ENCODE measurements at regions not wholly inside any gene's neighbourhood (a gene's known extent, or its start where the extent isn't known, plus 50 kb on each side); places are given as distances from the start of the nearest gene placed in this dataset.
"Not testable (repeated sequence)": the region's sequence is repeated elsewhere in the genome, so short reads cannot be mapped to it uniquely, and the experiment has no call there.

- ChIA-PET CTCF (interaction anchor here (0.8 to 1.5 kb wide), 4 partner anchors 14 to 534 kb away, joined by 3 to 6 read pairs (median 4); no protein-coding TSS in a partner anchor), POLR2A (interaction anchor here (1.3 kb wide), 1 partner anchor 14 kb away, joined by 3 read pairs; no protein-coding TSS in a partner anchor)
- DNase-seq (ENCODE audit: extremely low spot score), result no peak
- no peak for TF ChIP-seq CTCF (IDR thresholded peaks at IDR 0.05; ENCODE audit: control extremely low read depth, extremely low read depth, low read depth, missing control alignments)
Measured at GRCh38 chr14:53715193-53715721, 241.4 kb downstream of the BMP4 start.

- DNase-seq (ENCODE audit: extremely low spot score), result no peak
- ChIA-PET POLR2A (interaction anchor here (1.3 kb wide), 1 partner anchor 13 kb away, joined by 3 read pairs; no protein-coding TSS in a partner anchor), CTCF (interaction anchor here (0.8 to 1.5 kb wide), 4 partner anchors 13 to 534 kb away, joined by 3 to 6 read pairs (median 4); no protein-coding TSS in a partner anchor)
- no peak for TF ChIP-seq CTCF (IDR thresholded peaks at IDR 0.05; ENCODE audit: control extremely low read depth, extremely low read depth, low read depth, missing control alignments)
Measured at GRCh38 chr14:53714495-53715192, 242.0 kb downstream of the BMP4 start.

GRCh38 chr14:53712901-53713300 is 243.7 kb downstream of the BMP4 start:
- CTCF ChIA-PET, result interaction anchor here (1.5 kb wide), 1 partner anchor 18 kb away, joined by 3 read pairs; no protein-coding TSS in a partner anchor
- POLR2A ChIA-PET; DNase-seq (ENCODE audit: extremely low spot score): not testable (repeated sequence)

GRCh38 chr14:53711205-53711604 is 245.4 kb downstream of the BMP4 start:
- ChIA-PET POLR2A (no interaction called here), CTCF (interaction anchor here (1.4 kb wide), 1 partner anchor 12 kb away, joined by 3 read pairs; no protein-coding TSS in a partner anchor)
- DNase-seq (ENCODE audit: extremely low spot score), result no peak
- TF ChIP-seq CTCF (IDR thresholded peaks at IDR 0.05; ENCODE audit: control extremely low read depth, extremely low read depth, low read depth, missing control alignments), result no peak

- no peak for TF ChIP-seq CTCF (IDR thresholded peaks at IDR 0.05; ENCODE audit: control extremely low read depth, extremely low read depth, low read depth, missing control alignments)
- no peak for DNase-seq (ENCODE audit: extremely low spot score)
- ChIA-PET CTCF (interaction anchor here (1.4 kb wide), 1 partner anchor 13 kb away, joined by 3 read pairs; no protein-coding TSS in a partner anchor), POLR2A (no interaction called here)
Measured at GRCh38 chr14:53710615-53711014, 246.0 kb downstream of the BMP4 start.

GRCh38 chr14:53709381-53709780 is 247.2 kb downstream of the BMP4 start:
- DNase-seq (ENCODE audit: extremely low spot score), result no peak
- ChIA-PET POLR2A (no interaction called here), CTCF (interaction anchor here (0.6 to 1.5 kb wide), 3 partner anchors 12 to 248 kb away, joined by 4 read pairs; partner anchors contain the start of gene BMP4)
- TF ChIP-seq CTCF (IDR thresholded peaks at IDR 0.05; ENCODE audit: control extremely low read depth, extremely low read depth, low read depth, missing control alignments), result no peak

GRCh38 chr14:53703457-53703856 is 253.2 kb downstream of the BMP4 start:
- no peak for TF ChIP-seq CTCF (IDR thresholded peaks at IDR 0.05; ENCODE audit: control extremely low read depth, extremely low read depth, low read depth, missing control alignments)
- DNase-seq (ENCODE audit: extremely low spot score), result no peak
- POLR2A ChIA-PET, result no interaction called here
- CTCF ChIA-PET, result interaction anchor here (1.1 to 1.8 kb wide), 3 partner anchors 11 to 131 kb away, joined by 3 to 4 read pairs (median 3); no protein-coding TSS in a partner anchor

All from GM10248 (cell line).